A673 (cell line): ENCODE measurements at regions not wholly inside any gene's neighbourhood (a gene's known extent, or its start where the extent isn't known, plus 50 kb on each side); places are given as distances from the start of the nearest gene placed in this dataset.

ENCODE experiments used
- BruUV-seq: library from RNA; stranded (reverse); fragments of 400-500 nt; replicated peaks from 2 replicates; lab custom pipeline; 2021; lab: Mats Ljungman, UMichigan
- CTCF ChIA-PET: fragments of 300-600 bp; sonication (Branson Sonifier 250); formaldehyde crosslinking; loops from one replicate; lab custom pipeline; 2022; ENCODE audit warnings: antibody characterized with exemption; lab: Charles Lee
- POLR2A ChIA-PET: fragments of 300-600 bp; sonication (Branson Sonifier 250); formaldehyde crosslinking; loops from one replicate; lab custom pipeline; 2022; ENCODE audit warnings: antibody characterized with exemption; ENCODE audit not compliant: low non-redundant PET; lab: Charles Lee
- DNase-seq: peaks from one replicate; pipeline ENCODE4 v3.0.0-alpha.2; 2015; ENCODE audit warnings: low spot score
- H3K27ac ChIP-seq: fragments of 200-600 bp; sonication (generic); 2 replicates; pipeline ENCODE4 v1.5.1; 2016; ENCODE audit warnings: mixed run types, low read depth, mild to moderate bottlenecking, mixed read lengths, antibody characterized with exemption, low read length; ENCODE audit not compliant: poor library complexity, severe bottlenecking
- H3K27me3 ChIP-seq: fragments of 200-600 bp; sonication (generic); replicated peaks from 2 replicates; pipeline ENCODE4 v1.6.1; 2017; ENCODE audit warnings: mixed run types, low read depth, mild to moderate bottlenecking, mixed read lengths, antibody characterized with exemption, low read length; ENCODE audit not compliant: insufficient read depth, poor library complexity
- H3K36me3 ChIP-seq: fragments of 200-600 bp; sonication (generic); 2 replicates; pipeline ENCODE4 v1.6.1; 2016; ENCODE audit warnings: mixed run types, mild to moderate bottlenecking, mixed read lengths, antibody characterized with exemption, low read length; ENCODE audit not compliant: insufficient read depth, poor library complexity, severe bottlenecking
- H3K4me1 ChIP-seq: fragments of 200-600 bp; sonication (generic); 2 replicates; pipeline ENCODE4 v1.6.1; 2017; ENCODE audit warnings: mixed run types, mild to moderate bottlenecking, mixed read lengths, antibody characterized with exemption, low read length; ENCODE audit not compliant: insufficient read depth, poor library complexity, severe bottlenecking
- H3K4me3 ChIP-seq: fragments of 200-600 bp; sonication (generic); 2 replicates; pipeline ENCODE4 v1.5.1; 2016; ENCODE audit warnings: low read depth, mixed run types, mild to moderate bottlenecking, mixed read lengths, low read length; ENCODE audit not compliant: poor library complexity, severe bottlenecking
- H3K9me3 ChIP-seq: fragments of 200-600 bp; sonication (generic); 2 replicates; pipeline ENCODE4 v1.6.1; 2016; ENCODE audit warnings: mixed run types, low read depth, mild to moderate bottlenecking, mixed read lengths, antibody characterized with exemption, low read length; ENCODE audit not compliant: poor library complexity, severe bottlenecking
- EZH2 ChIP-seq: fragments of 200-600 bp; sonication (generic); IDR thresholded peaks from 2 replicates; pipeline ENCODE4 v1.6.1; 2017; ENCODE audit warnings: borderline replicate concordance, low read depth, mild to moderate bottlenecking, mixed read lengths, antibody characterized with exemption, low read length; ENCODE audit not compliant: poor library complexity, severe bottlenecking
- intact Hi-C: fragments of 100-400 bp; cut with micrococcal nuclease; formaldehyde crosslinking; loops from one replicate; pipeline ENCODE4 v1.10.0; 2022; ENCODE audit not compliant: unreplicated experiment
- TF ChIP-seq, protein P1 (sequence below): fragments of 300-800, 200-600 bp; sonication (generic); conservative IDR thresholded peaks from 2 replicates; pipeline ENCODE4 v1.5.1; 2017; ENCODE audit warnings: low read depth, mild to moderate bottlenecking, antibody characterized with exemption, low read length, moderate library complexity, mixed read lengths

DNA sequence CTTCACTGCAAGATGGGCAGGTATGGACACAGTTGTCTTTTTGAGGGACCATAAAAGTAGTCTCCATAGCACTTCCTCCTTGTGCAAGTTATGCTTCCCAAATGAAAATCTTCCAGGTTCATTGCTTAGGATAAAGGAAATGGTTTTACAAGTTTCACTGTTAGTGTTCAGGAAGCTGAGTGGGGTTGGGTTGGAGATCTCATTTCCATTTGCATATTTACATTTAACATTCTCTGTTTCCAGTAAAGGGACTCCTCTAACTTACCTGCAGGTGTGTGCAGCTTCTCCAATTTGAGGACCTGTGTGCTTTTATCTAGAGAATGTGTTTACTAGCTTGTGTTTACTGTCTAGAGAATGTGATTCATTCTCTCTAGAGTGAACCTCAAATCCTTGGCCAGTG lies 141.3 kb upstream of the POU2AF2 start:
- Histone ChIP-seq H3K4me3 (no peak overlapping the region), H3K27ac (no peak overlapping the region), H3K4me1 (no peaks in the 10 kb centered on the region), H3K36me3 (no peaks in the 10 kb centered on the region), H3K9me3 (no peaks in the 10 kb centered on the region), H3K27me3 (no peaks in the 10 kb centered on the region)
- no TSS peak for BruUV-seq
- ChIA-PET POLR2A (no interaction called here), CTCF (no interaction called here)
- DNase-seq, result no peak
- TF ChIP-seq, protein P1, sequence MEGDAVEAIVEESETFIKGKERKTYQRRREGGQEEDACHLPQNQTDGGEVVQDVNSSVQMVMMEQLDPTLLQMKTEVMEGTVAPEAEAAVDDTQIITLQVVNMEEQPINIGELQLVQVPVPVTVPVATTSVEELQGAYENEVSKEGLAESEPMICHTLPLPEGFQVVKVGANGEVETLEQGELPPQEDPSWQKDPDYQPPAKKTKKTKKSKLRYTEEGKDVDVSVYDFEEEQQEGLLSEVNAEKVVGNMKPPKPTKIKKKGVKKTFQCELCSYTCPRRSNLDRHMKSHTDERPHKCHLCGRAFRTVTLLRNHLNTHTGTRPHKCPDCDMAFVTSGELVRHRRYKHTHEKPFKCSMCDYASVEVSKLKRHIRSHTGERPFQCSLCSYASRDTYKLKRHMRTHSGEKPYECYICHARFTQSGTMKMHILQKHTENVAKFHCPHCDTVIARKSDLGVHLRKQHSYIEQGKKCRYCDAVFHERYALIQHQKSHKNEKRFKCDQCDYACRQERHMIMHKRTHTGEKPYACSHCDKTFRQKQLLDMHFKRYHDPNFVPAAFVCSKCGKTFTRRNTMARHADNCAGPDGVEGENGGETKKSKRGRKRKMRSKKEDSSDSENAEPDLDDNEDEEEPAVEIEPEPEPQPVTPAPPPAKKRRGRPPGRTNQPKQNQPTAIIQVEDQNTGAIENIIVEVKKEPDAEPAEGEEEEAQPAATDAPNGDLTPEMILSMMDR, result no peak
- no peak for TF ChIP-seq EZH2
- intact Hi-C loops, result no loop called here

- no peaks in the 10 kb centered on the region for H3K4me1 ChIP-seq
- no peaks in the 10 kb centered on the region for H3K36me3 ChIP-seq
- no peak overlapping the region for H3K27ac ChIP-seq
- no peaks in the 10 kb centered on the region for H3K27me3 ChIP-seq
- ChIA-PET CTCF (no interaction called here), POLR2A (no interaction called here)
- intact Hi-C loops, result no loop called here
- no peak for DNase-seq
- no peaks in the 10 kb centered on the region for H3K9me3 ChIP-seq
- BruUV-seq, result no TSS peak
- TF ChIP-seq, protein P1, result no peak
- no peak for TF ChIP-seq EZH2
- no peak overlapping the region for H3K4me3 ChIP-seq
These were observed 143.6 kb upstream of the POU2AF2 start for GRCh38 chr11:111101881-111102280.

DNA sequence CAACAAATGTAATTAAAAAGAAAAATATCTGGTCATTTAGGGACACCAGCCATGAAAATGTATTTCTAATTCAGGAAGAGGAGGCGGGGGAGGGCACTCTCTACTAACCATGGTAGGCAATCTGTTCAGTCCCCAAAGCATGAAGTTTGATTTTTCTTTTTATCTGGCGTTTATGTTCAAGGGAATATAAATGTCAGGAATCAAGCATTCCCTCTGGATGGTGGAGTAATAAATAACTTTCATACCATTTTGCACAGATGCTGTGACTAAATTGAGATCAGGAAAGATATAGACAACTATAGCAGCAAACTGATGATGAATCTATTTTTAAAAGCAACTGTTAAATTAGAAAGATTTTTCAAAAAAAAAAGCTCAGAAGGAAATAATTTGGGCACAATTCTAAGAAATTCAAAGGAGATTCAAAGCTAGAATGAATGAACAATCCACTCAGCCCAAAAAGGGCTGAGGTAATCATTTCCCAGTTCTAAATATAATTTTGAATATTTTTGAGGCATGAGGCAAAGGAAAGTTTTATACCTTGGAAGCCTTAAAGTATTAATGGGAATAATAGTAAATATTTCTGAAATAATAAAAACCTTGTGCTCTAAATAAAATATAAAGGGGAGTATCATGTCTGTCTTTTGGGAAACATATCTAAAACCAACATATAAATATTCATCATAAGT lies 146.4 kb upstream of the POU2AF2 start:
- ChIA-PET POLR2A (no interaction called here), CTCF (no interaction called here)
- no peaks in the 10 kb centered on the region for H3K9me3 ChIP-seq
- H3K4me3 ChIP-seq, result no peak overlapping the region
- BruUV-seq, result no TSS peak
- no peak for DNase-seq
- no peaks in the 10 kb centered on the region for H3K4me1 ChIP-seq
- no peaks in the 10 kb centered on the region for H3K27me3 ChIP-seq
- no peaks in the 10 kb centered on the region for H3K36me3 ChIP-seq
- intact Hi-C loops, result no loop called here
- TF ChIP-seq, protein P1, result no peak
- no peak for TF ChIP-seq EZH2
- H3K27ac ChIP-seq, result no peak overlapping the region
